Gastrocnemius medialis (tissue), 4 donors: ENCODE measurements at regions not wholly inside any gene's neighbourhood (a gene's known extent, or its start where the extent isn't known, plus 50 kb on each side); places are given as distances from the start of the nearest gene placed in this dataset.

Source experiments
- ATAC-seq, 2 donors: fragments of 150-250 bp; one replicate each; pipeline ENCODE4 v1.9.1; 2016
- DNase-seq, 2 donors: peaks; one replicate each; pipeline ENCODE4 v3.0.0-alpha.2; 2019
- H3K27ac ChIP-seq, 4 donors: fragments of 200-600 bp; sonication (generic); 1 replicate in 1 of 4; 2 replicates in 3 of 4; pipeline ENCODE4 v1.5.1; 2016 to 2018; ENCODE audit warnings: mild to moderate bottlenecking in 2 of 4, moderate library complexity in 1 of 4
- H3K27me3 ChIP-seq, 3 donors: fragments of 200-600 bp; sonication (generic) in 2 of 3; 1 replicate in 1 of 3; 2 replicates in 2 of 3; pipeline versions ENCODE4 v1.5.1 to v1.6.0; 2016 to 2019; ENCODE audit warnings: mild to moderate bottlenecking in 1 of 3, moderate library complexity in 1 of 3
- H3K36me3 ChIP-seq, 2 donors: fragments of 200-600 bp; sonication (generic) in 1 of 2; one replicate each; pipeline ENCODE4 v1.5.1; 2017 to 2018
- H3K4me1 ChIP-seq, 2 donors: fragments of 200-600 bp; sonication (generic) in 1 of 2; one replicate each; pipeline ENCODE4 v1.5.1; 2016 to 2017; ENCODE audit warnings: mild to moderate bottlenecking in 2 of 2
- H3K4me3 ChIP-seq, 4 donors: fragments of 200-600 bp; sonication (generic) in 3 of 4; 1 replicate in 1 of 4; 2 replicates in 3 of 4; pipeline ENCODE4 v1.5.1; 2016 to 2019; ENCODE audit warnings: mild to moderate bottlenecking in 2 of 4
- H3K9me3 ChIP-seq, 3 donors: fragments of 200-600 bp; sonication (generic) in 2 of 3; 1 replicate in 1 of 3; 2 replicates in 2 of 3; pipeline ENCODE4 v1.5.1; 2016 to 2019
- CTCF ChIP-seq, 5 experiments: fragments of 450-650 bp in 3 of 5; fragments of 200-600 bp in 2 of 5; sonication (generic) in 2 of 5; IDR thresholded peaks in 4 of 5; conservative IDR thresholded peaks in 1 of 5; 1 replicate in 4 of 5; 2 replicates in 1 of 5; pipeline ENCODE4 v1.5.1; 2016 to 2019; ENCODE audit warnings: antibody characterized with exemption in 5 of 5, mild to moderate bottlenecking in 3 of 5, moderate library complexity in 3 of 5
- POLR2A ChIP-seq, 2 donors: fragments of 450-650 bp; IDR thresholded peaks; one replicate each; pipeline ENCODE4 v1.6.1; 2017; ENCODE audit warnings: antibody characterized with exemption in 2 of 2, mild to moderate bottlenecking in 2 of 2, moderate library complexity in 2 of 2
- in situ Hi-C, 4 donors: fragments of 200-750 bp; cut with MboI; loops; one replicate each; pipeline versions ENCODE4 v1.15.0 to v1.8.0; 2017; ENCODE audit warnings: low sequenced_read_pairs in 4 of 4
- intact Hi-C: fragments of 100-400 bp; cut with DNase I; formaldehyde crosslinking; loops from one replicate; pipeline ENCODE4 v1.15.1; 2023; ENCODE audit warnings: low total_unique reads

GRCh38 chr1:162946701-162947100 lies 85.7 kb upstream of the CCDC190 start:
- no peaks in the 10 kb centered on the region for H3K27me3 ChIP-seq
- H3K36me3 ChIP-seq, result no peaks in the 10 kb centered on the region
- intact Hi-C loops (no loop called here), in situ Hi-C loops (no loop called here)
- no peak overlapping the region for H3K27ac ChIP-seq
- no peak for TF ChIP-seq POLR2A (IDR thresholded peaks at IDR 0.05)
- TF ChIP-seq CTCF (IDR thresholded peaks at IDR 0.05 in 4 of 5, conservative IDR thresholded peaks at IDR 0.05 in 1 of 5), result no peak
- peaks cover 16 to 30% of the 10 kb centered on the region in 2 donors for H3K4me1 ChIP-seq
- DNase-seq (no peak), ATAC-seq (no peak)
- H3K4me3 ChIP-seq, result no peak overlapping the region
- H3K9me3 ChIP-seq, result no peaks in the 10 kb centered on the region

GRCh38 chr1:162944974-162945674 lies 84.1 kb upstream of the CCDC190 start:
- peaks cover 16 to 30% of the 10 kb centered on the region in 2 donors for H3K4me1 ChIP-seq
- no peaks in the 10 kb centered on the region for H3K36me3 ChIP-seq
- H3K4me3 ChIP-seq, result no peak overlapping the region
- peak overlapping the region in 2 of 4 donors; percentile 83 to 89 for H3K27ac ChIP-seq
- intact Hi-C loops (no loop called here), in situ Hi-C loops (no loop called here)
- no peaks in the 10 kb centered on the region for H3K27me3 ChIP-seq
- no peaks in the 10 kb centered on the region for H3K9me3 ChIP-seq
- DNase-seq (no peak), ATAC-seq (no peak)
- TF ChIP-seq POLR2A (IDR thresholded peaks at IDR 0.05) (no peak), CTCF (IDR thresholded peaks at IDR 0.05 in 4 of 5, conservative IDR thresholded peaks at IDR 0.05 in 1 of 5) (no peak)

- H3K36me3 ChIP-seq, result no peaks in the 10 kb centered on the region
- H3K9me3 ChIP-seq, result no peaks in the 10 kb centered on the region
- peaks cover 16 to 30% of the 10 kb centered on the region in 2 donors for H3K4me1 ChIP-seq
- H3K27me3 ChIP-seq, result no peaks in the 10 kb centered on the region
- H3K4me3 ChIP-seq, result no peak overlapping the region
- peak; percentile 93 to 97 for ATAC-seq
- TF ChIP-seq CTCF (IDR thresholded peaks at IDR 0.05 in 4 of 5, conservative IDR thresholded peaks at IDR 0.05 in 1 of 5), result no peak
- TF ChIP-seq POLR2A (IDR thresholded peaks at IDR 0.05), result no peak
- DNase-seq, result peak; percentile 29 to 57
- in situ Hi-C loops, result no loop called here
- peak overlapping the region; percentile 68 to 89 (median 80) for H3K27ac ChIP-seq
- intact Hi-C loops, result loop anchor here (2.0 kb wide), 1 partner anchor 45 kb away; no protein-coding TSS in a partner anchor
Measured at GRCh38 chr1:162943622-162944021, 82.6 kb upstream of the CCDC190 start.

GRCh38 chr1:162942916-162943559 lies 82.1 kb upstream of the CCDC190 start:
- DNase-seq, result peak; percentile 39 to 41
- H3K4me3 ChIP-seq, result peak overlapping the region in 1 of 4 donors; percentile 10

More at GRCh38 chr1:162942916-162943559, 82.1 kb upstream of the CCDC190 start:
- Histone ChIP-seq H3K36me3 (no peaks in the 10 kb centered on the region), H3K27me3 (no peaks in the 10 kb centered on the region), H3K9me3 (no peaks in the 10 kb centered on the region), H3K4me1 (peaks cover 16 to 30% of the 10 kb centered on the region in 2 donors), H3K27ac (peak overlapping the region; percentile 68 to 89 (median 80))
- intact Hi-C loops, result loop anchor here (2.0 kb wide), 1 partner anchor 44 kb away; no protein-coding TSS in a partner anchor
- TF ChIP-seq POLR2A (IDR thresholded peaks at IDR 0.05) (no peak), CTCF (IDR thresholded peaks at IDR 0.05 in 4 of 5, conservative IDR thresholded peaks at IDR 0.05 in 1 of 5) (no peak)
- in situ Hi-C loops, result no loop called here
- peak; percentile 88 to 95 for ATAC-seq
